H9 (cell line): ENCODE measurements at regions not wholly inside any gene's neighbourhood (a gene's known extent, or its start where the extent isn't known, plus 50 kb on each side); places are given as distances from the start of the nearest gene placed in this dataset.
A peak's percentile ranks its signal among the peaks of the same experiment; 100 is the strongest.

Experiments
- DNase-seq: peaks from one replicate; pipeline ENCODE4 v3.0.0-alpha.2; 2017
- H2AFZ ChIP-seq: one replicate; pipeline ENCODE4 v1.6.1; 2013; ENCODE audit warnings: mild to moderate bottlenecking, low read length, control low read depth, moderate library complexity
- H2AK5ac ChIP-seq: 2 replicates; pipeline ENCODE4 v1.6.1; 2013; ENCODE audit warnings: low read length, control low read depth, mixed read lengths; ENCODE audit not compliant: insufficient read length
- H2BK120ac ChIP-seq: one replicate; pipeline ENCODE4 v1.6.1; 2013; ENCODE audit warnings: low read depth, mild to moderate bottlenecking, low read length, control low read depth, inconsistent platforms; ENCODE audit not compliant: poor library complexity, severe bottlenecking
- H2BK12ac ChIP-seq: 2 replicates; pipeline ENCODE4 v1.6.1; 2013; ENCODE audit warnings: low read length, control low read depth, mixed read lengths, low read depth; ENCODE audit not compliant: insufficient read length
- H2BK15ac ChIP-seq: 2 replicates; pipeline ENCODE4 v1.6.1; 2013; ENCODE audit warnings: low read depth, low read length, control low read depth
- H2BK20ac ChIP-seq: one replicate; pipeline ENCODE4 v1.6.1; 2013; ENCODE audit warnings: low read depth, mild to moderate bottlenecking, low read length, control low read depth, inconsistent platforms; ENCODE audit not compliant: poor library complexity, severe bottlenecking
- H2BK5ac ChIP-seq: 2 replicates; pipeline ENCODE4 v1.6.1; 2013; ENCODE audit warnings: low read length, control low read depth, mixed read lengths; ENCODE audit not compliant: insufficient read length
- H3K14ac ChIP-seq: 2 replicates; pipeline ENCODE4 v1.6.1; 2013; ENCODE audit warnings: low read length, control low read depth; ENCODE audit not compliant: insufficient read depth
- H3K18ac ChIP-seq: 2 replicates; pipeline ENCODE4 v1.6.1; 2013; ENCODE audit warnings: low read depth, mild to moderate bottlenecking, mixed read lengths, low read length, control low read depth; ENCODE audit not compliant: insufficient read length
- H3K23ac ChIP-seq: 2 replicates; pipeline ENCODE4 v1.6.1; 2013; ENCODE audit warnings: low read length, control low read depth, mixed read lengths, low read depth; ENCODE audit not compliant: insufficient read length
- H3K23me2 ChIP-seq: 2 replicates; pipeline ENCODE4 v1.6.1; 2013; ENCODE audit warnings: low read depth, mild to moderate bottlenecking, mixed read lengths, low read length, control low read depth; ENCODE audit not compliant: insufficient read length, poor library complexity, severe bottlenecking
- H3K27ac ChIP-seq: 2 replicates; pipeline ENCODE4 v1.5.1; 2013; ENCODE audit warnings: low read length, control low read depth, mixed read lengths, low read depth; ENCODE audit not compliant: insufficient read length
- H3K27me3 ChIP-seq: 2 replicates; pipeline ENCODE4 v1.6.1; 2013; ENCODE audit warnings: low read length, control low read depth, inconsistent platforms; ENCODE audit not compliant: insufficient read depth
- H3K4ac ChIP-seq: 2 replicates; pipeline ENCODE4 v1.6.1; 2013; ENCODE audit warnings: low read depth, mild to moderate bottlenecking, control low read depth, inconsistent platforms, low read length, moderate library complexity
- H3K4me1 ChIP-seq: 2 replicates; pipeline ENCODE4 v1.6.1; 2013; ENCODE audit warnings: low read length, control low read depth, inconsistent platforms; ENCODE audit not compliant: insufficient read depth
- H3K4me2 ChIP-seq: 2 replicates; pipeline ENCODE4 v1.6.1; 2013; ENCODE audit warnings: low read length, control low read depth, mixed read lengths; ENCODE audit not compliant: insufficient read length, insufficient read depth
- H3K56ac ChIP-seq: 2 replicates; pipeline ENCODE4 v1.6.1; 2013; ENCODE audit warnings: low read depth, mild to moderate bottlenecking, mixed read lengths, low read length, control low read depth; ENCODE audit not compliant: insufficient read length
- H3K79me1 ChIP-seq: 2 replicates; pipeline ENCODE4 v1.6.1; 2013; ENCODE audit warnings: low read depth, mild to moderate bottlenecking, moderate library complexity, low read length, control low read depth, inconsistent platforms; ENCODE audit not compliant: insufficient read depth, poor library complexity, severe bottlenecking
- H3K79me2 ChIP-seq: 2 replicates; pipeline ENCODE4 v1.6.1; 2013; ENCODE audit warnings: low read length, control low read depth, inconsistent platforms; ENCODE audit not compliant: insufficient read depth
- H3K9ac ChIP-seq: 2 replicates; pipeline ENCODE4 v1.6.1; 2013; ENCODE audit warnings: low read length, control low read depth, mixed read lengths; ENCODE audit not compliant: insufficient read length; ENCODE audit errors: extremely low read depth
- H3K9me3 ChIP-seq: one replicate; pipeline ENCODE4 v1.6.1; 2013; ENCODE audit warnings: low read depth, low read length, inconsistent platforms; ENCODE audit not compliant: control insufficient read depth
- H3T11ph ChIP-seq: one replicate; pipeline ENCODE4 v1.6.1; 2013; ENCODE audit warnings: mild to moderate bottlenecking, low read length, control low read depth, inconsistent platforms
- H4K20me1 ChIP-seq: one replicate; pipeline ENCODE4 v1.6.1; 2013; ENCODE audit not compliant: control insufficient read depth, insufficient read length, insufficient read depth
- H4K5ac ChIP-seq: 2 replicates; pipeline ENCODE4 v1.6.1; 2013; ENCODE audit warnings: low read depth, mild to moderate bottlenecking, mixed read lengths, low read length, control low read depth; ENCODE audit not compliant: insufficient read length
- H4K8ac ChIP-seq: replicated peaks from 2 replicates; pipeline ENCODE4 v1.6.1; 2013; ENCODE audit warnings: low read length, control low read depth, mixed read lengths, low read depth; ENCODE audit not compliant: insufficient read length
- H4K91ac ChIP-seq: 2 replicates; pipeline ENCODE4 v1.6.1; 2013; ENCODE audit warnings: low read depth, mild to moderate bottlenecking, moderate library complexity, mixed read lengths, low read length, control low read depth; ENCODE audit not compliant: insufficient read length
- H3K27ac Mint-ChIP-seq, 3 experiments: 2 replicates in 2 of 3; 3 replicates in 1 of 3; pipeline ENCODE4 v1.8.0; 2020 to 2021; ENCODE audit warnings: mixed read lengths in 3 of 3, mild to moderate bottlenecking in 1 of 3, moderate library complexity in 1 of 3
- H3K27me3 Mint-ChIP-seq: 2 replicates; pipeline ENCODE4 v1.8.0; 2021; ENCODE audit warnings: low read depth, mild to moderate bottlenecking, moderate library complexity, mixed read lengths
- H3K36me3 Mint-ChIP-seq, 3 experiments: 2 replicates in 2 of 3; 3 replicates in 1 of 3; pipeline ENCODE4 v1.8.0; 2020 to 2021; ENCODE audit warnings: low read depth in 3 of 3, mixed read lengths in 3 of 3; ENCODE audit not compliant: insufficient read depth in 1 of 3
- H3K4me1 Mint-ChIP-seq, 2 experiments: 2 replicates each; pipeline ENCODE4 v1.8.0; 2020; ENCODE audit warnings: mixed read lengths in 2 of 2
- H3K4me3 Mint-ChIP-seq, 2 experiments: 2 replicates in 1 of 2; 3 replicates in 1 of 2; pipeline ENCODE4 v1.8.0; 2020 to 2021; ENCODE audit warnings: mild to moderate bottlenecking in 2 of 2, mixed read lengths in 2 of 2, moderate library complexity in 1 of 2
- H3K9me3 Mint-ChIP-seq, 2 experiments: 2 replicates in 1 of 2; 3 replicates in 1 of 2; pipeline ENCODE4 v1.8.0; 2020; ENCODE audit warnings: mild to moderate bottlenecking in 2 of 2, mixed read lengths in 2 of 2, moderate library complexity in 1 of 2
- WGBS: extraction: QIAGEN DNeasy Blood & Tissue Kit; methylation state at CpG from one replicate; pipeline ENCODE4 v1.1.7; 2013; ENCODE audit warnings: missing lambda C conversion rate, low lambda C conversion rate, mixed read lengths; ENCODE audit not compliant: insufficient read length; ENCODE audit errors: extremely low coverage; 5-methylcytosine and 5-hydroxymethylcytosine counted together
- TF ChIP-seq, protein P1 (sequence below): fragments of 200-600 bp; sonication (generic); conservative IDR thresholded peaks from 3 replicates; pipeline ENCODE4 v1.8.0; 2021; ENCODE audit warnings: antibody characterized with exemption, mild to moderate bottlenecking

GRCh38 chr5:167902298-167902697 is 389.1 kb upstream of the WWC1 start:
- WGBS: no CpG with 5 or more reads among the region's 9 CpGs
- H2BK120ac ChIP-seq: no peak overlapping the region
- H3K4me1 Mint-ChIP-seq: peaks cover 59 to 61% of the 10 kb centered on the region in 2 experiments

More at GRCh38 chr5:167902298-167902697, 389.1 kb upstream of the WWC1 start:
- H3K36me3 Mint-ChIP-seq: no peaks in the 10 kb centered on the region
- no peak overlapping the region for H2BK12ac ChIP-seq
- no peak overlapping the region for H2AFZ ChIP-seq
- H3K56ac ChIP-seq: no peak overlapping the region
- H3K27me3 ChIP-seq: no peaks in the 10 kb centered on the region
- H4K5ac ChIP-seq: no peak overlapping the region
- H3K27ac ChIP-seq: no peak overlapping the region
- no peak overlapping the region for H2BK15ac ChIP-seq
- H3K18ac ChIP-seq: no peak overlapping the region
- H2AK5ac ChIP-seq: no peak overlapping the region
- no peak overlapping the region for H3T11ph ChIP-seq
- no peak overlapping the region for H4K91ac ChIP-seq
- H3K23me2 ChIP-seq: no peaks in the 10 kb centered on the region
- no peaks in the 10 kb centered on the region for H3K79me1 ChIP-seq
- H2BK5ac ChIP-seq: no peak overlapping the region
- H3K14ac ChIP-seq: no peak overlapping the region
- no peak overlapping the region for H2BK20ac ChIP-seq
- no peak overlapping the region for H3K23ac ChIP-seq
- no peak overlapping the region for H3K4ac ChIP-seq
- H3K4me2 ChIP-seq: no peak overlapping the region
- H3K9me3 ChIP-seq: no peaks in the 10 kb centered on the region
- no peaks in the 10 kb centered on the region for H4K20me1 ChIP-seq
- no peaks in the 10 kb centered on the region for H3K79me2 ChIP-seq
- H3K4me1 ChIP-seq: peaks cover 12% of the 10 kb centered on the region
- H3K9ac ChIP-seq: no peak overlapping the region
- H3K9me3 Mint-ChIP-seq: no peaks in the 10 kb centered on the region
- H3K27me3 Mint-ChIP-seq: no peaks in the 10 kb centered on the region
- no peak for DNase-seq
- H4K8ac ChIP-seq: no peak overlapping the region
- peak overlapping the region in 1 of 3 experiments; percentile 20; a peak in 1 of 7 replicates for H3K27ac Mint-ChIP-seq
- TF ChIP-seq, protein P1, sequence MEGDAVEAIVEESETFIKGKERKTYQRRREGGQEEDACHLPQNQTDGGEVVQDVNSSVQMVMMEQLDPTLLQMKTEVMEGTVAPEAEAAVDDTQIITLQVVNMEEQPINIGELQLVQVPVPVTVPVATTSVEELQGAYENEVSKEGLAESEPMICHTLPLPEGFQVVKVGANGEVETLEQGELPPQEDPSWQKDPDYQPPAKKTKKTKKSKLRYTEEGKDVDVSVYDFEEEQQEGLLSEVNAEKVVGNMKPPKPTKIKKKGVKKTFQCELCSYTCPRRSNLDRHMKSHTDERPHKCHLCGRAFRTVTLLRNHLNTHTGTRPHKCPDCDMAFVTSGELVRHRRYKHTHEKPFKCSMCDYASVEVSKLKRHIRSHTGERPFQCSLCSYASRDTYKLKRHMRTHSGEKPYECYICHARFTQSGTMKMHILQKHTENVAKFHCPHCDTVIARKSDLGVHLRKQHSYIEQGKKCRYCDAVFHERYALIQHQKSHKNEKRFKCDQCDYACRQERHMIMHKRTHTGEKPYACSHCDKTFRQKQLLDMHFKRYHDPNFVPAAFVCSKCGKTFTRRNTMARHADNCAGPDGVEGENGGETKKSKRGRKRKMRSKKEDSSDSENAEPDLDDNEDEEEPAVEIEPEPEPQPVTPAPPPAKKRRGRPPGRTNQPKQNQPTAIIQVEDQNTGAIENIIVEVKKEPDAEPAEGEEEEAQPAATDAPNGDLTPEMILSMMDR: no peak
- H3K4me3 Mint-ChIP-seq: no peak overlapping the region
